ENCODE measurements at regions not wholly inside any gene's neighbourhood (a gene's known extent, or its start where the extent isn't known, plus 50 kb on each side); places are given as distances from the start of the nearest gene placed in this dataset.

DNA sequence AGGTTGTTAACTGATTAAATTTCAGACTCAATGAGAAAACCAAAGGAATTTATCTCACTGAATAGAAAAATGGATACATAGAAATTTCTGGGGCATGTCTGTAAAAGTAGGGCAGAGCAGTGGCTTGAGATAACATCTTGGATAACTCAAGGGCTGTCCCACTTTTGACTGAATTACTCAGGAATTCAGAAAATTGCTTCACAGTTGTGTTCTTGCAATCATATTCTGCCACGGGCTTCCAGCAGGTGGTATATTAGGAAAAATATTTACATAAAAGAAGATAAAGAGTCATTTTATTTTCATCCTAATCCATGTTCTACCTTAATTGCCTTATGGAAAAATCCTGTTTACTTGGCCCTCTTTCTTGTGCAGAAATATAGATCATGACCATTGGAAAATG lies 156.4 kb upstream of the AKIRIN2 start:
- dilution Hi-C loops (cut with MboI; ENCODE audit: extremely low pct_ligation_motif_present, low sequenced_read_pairs), result no loop called here
- FAIRE-seq, result no peak
- H3K9ac ChIP-seq (ENCODE audit: control insufficient read depth, extremely low read depth, insufficient read depth, low read length), result no peak overlapping the region

DNA sequence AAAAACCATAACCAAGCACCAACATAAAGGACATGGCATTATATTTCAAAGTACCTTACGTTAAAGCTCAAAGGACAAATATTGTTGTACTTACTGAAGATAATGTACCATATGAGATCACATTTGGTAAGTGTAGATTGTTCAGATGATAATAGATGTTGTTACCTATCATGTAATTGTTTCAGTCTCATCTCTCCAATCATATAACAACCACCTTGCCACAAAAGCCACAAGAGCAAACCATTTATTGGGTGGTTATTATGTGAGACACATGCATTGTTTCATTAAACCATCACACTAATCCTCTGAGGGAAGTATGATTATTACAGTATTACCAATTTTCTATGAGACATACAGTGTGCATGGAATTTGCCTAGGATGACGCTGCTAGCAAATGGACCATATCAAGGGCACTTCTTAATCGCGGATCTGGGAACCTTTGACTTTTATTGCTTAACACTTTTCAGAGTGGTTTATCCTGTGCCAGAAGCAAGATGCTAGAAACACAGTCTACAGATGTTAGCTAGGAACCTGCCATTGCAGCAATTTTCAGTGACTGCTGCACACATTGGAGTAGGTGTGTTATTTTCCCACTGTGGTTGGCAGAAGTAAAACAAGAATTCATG lies 149.8 kb upstream of the AKIRIN2 start:
- no peak for FAIRE-seq
- dilution Hi-C loops (cut with MboI; ENCODE audit: extremely low pct_ligation_motif_present, low sequenced_read_pairs), result no loop called here

More for the DNA sequence above, 156.4 kb upstream of the AKIRIN2 start:
- Histone ChIP-seq H3K4me2 (ENCODE audit: control insufficient read depth, extremely low read depth, insufficient read depth, low read depth, low read length) (no peak overlapping the region), H3K36me3 (ENCODE audit: control insufficient read depth in 2 of 2, extremely low read depth in 1 of 2, insufficient read depth in 2 of 2, low read length in 2 of 2) (no peaks in the 10 kb centered on the region), H2AFZ (ENCODE audit: control insufficient read depth, low read length) (no peak overlapping the region), H3K4me3 (ENCODE audit: control insufficient read depth in 2 of 3, extremely low read depth in 1 of 3, insufficient read depth in 2 of 3, low read depth in 1 of 3, low read length in 3 of 3) (no peak overlapping the region), H4K20me1 (ENCODE audit: control insufficient read depth, extremely low read depth, insufficient read depth, low read length) (no peaks in the 10 kb centered on the region), H3K9me1 (ENCODE audit: control insufficient read depth, extremely low read depth, insufficient read depth, low read length) (no peaks in the 10 kb centered on the region), H3K27me3 (ENCODE audit: control insufficient read depth, extremely low read depth, insufficient read depth, low read length) (no peaks in the 10 kb centered on the region), H3K79me2 (ENCODE audit: control insufficient read depth, insufficient read depth, low read length) (no peaks in the 10 kb centered on the region), H3K27ac (ENCODE audit: control insufficient read depth, insufficient read depth, low read length) (no peak overlapping the region), H3K9me3 (ENCODE audit: control insufficient read depth, low read depth, low read length) (no peaks in the 10 kb centered on the region), H3K4me1 (ENCODE audit: control insufficient read depth, extremely low read depth, insufficient read depth, low read length) (no peaks in the 10 kb centered on the region)
- TF ChIP-seq, protein P1, sequence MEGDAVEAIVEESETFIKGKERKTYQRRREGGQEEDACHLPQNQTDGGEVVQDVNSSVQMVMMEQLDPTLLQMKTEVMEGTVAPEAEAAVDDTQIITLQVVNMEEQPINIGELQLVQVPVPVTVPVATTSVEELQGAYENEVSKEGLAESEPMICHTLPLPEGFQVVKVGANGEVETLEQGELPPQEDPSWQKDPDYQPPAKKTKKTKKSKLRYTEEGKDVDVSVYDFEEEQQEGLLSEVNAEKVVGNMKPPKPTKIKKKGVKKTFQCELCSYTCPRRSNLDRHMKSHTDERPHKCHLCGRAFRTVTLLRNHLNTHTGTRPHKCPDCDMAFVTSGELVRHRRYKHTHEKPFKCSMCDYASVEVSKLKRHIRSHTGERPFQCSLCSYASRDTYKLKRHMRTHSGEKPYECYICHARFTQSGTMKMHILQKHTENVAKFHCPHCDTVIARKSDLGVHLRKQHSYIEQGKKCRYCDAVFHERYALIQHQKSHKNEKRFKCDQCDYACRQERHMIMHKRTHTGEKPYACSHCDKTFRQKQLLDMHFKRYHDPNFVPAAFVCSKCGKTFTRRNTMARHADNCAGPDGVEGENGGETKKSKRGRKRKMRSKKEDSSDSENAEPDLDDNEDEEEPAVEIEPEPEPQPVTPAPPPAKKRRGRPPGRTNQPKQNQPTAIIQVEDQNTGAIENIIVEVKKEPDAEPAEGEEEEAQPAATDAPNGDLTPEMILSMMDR (optimal IDR thresholded peaks at IDR 0.05 in 1 of 3, IDR thresholded peaks at IDR 0.05 in 1 of 3, conservative IDR thresholded peaks at IDR 0.05 in 1 of 3; ENCODE audit: extremely low read depth in 1 of 3, insufficient read depth in 2 of 3, low read length in 3 of 3), result no peak
- TF ChIP-seq EZH2 (IDR thresholded peaks at IDR 0.05; ENCODE audit: low read length), result no peak
- DNase-seq (ENCODE audit: low read depth, low spot score), result no peak

More for the DNA sequence above, 149.8 kb upstream of the AKIRIN2 start:
- Histone ChIP-seq H3K27ac (ENCODE audit: control insufficient read depth, insufficient read depth, low read length) (no peak overlapping the region), H3K9me1 (ENCODE audit: control insufficient read depth, extremely low read depth, insufficient read depth, low read length) (no peaks in the 10 kb centered on the region), H3K9ac (ENCODE audit: control insufficient read depth, extremely low read depth, insufficient read depth, low read length) (no peak overlapping the region), H3K9me3 (ENCODE audit: control insufficient read depth, low read depth, low read length) (no peaks in the 10 kb centered on the region), H3K27me3 (ENCODE audit: control insufficient read depth, extremely low read depth, insufficient read depth, low read length) (no peaks in the 10 kb centered on the region), H3K4me3 (ENCODE audit: control insufficient read depth in 2 of 3, extremely low read depth in 1 of 3, insufficient read depth in 2 of 3, low read depth in 1 of 3, low read length in 3 of 3) (no peak overlapping the region), H3K36me3 (ENCODE audit: control insufficient read depth in 2 of 2, extremely low read depth in 1 of 2, insufficient read depth in 2 of 2, low read length in 2 of 2) (no peaks in the 10 kb centered on the region), H2AFZ (ENCODE audit: control insufficient read depth, low read length) (no peak overlapping the region), H4K20me1 (ENCODE audit: control insufficient read depth, extremely low read depth, insufficient read depth, low read length) (no peaks in the 10 kb centered on the region), H3K4me2 (ENCODE audit: control insufficient read depth, extremely low read depth, insufficient read depth, low read depth, low read length) (no peak overlapping the region), H3K79me2 (ENCODE audit: control insufficient read depth, insufficient read depth, low read length) (no peaks in the 10 kb centered on the region), H3K4me1 (ENCODE audit: control insufficient read depth, extremely low read depth, insufficient read depth, low read length) (no peaks in the 10 kb centered on the region)
- no peak for DNase-seq (ENCODE audit: low read depth, low spot score)
- TF ChIP-seq EZH2 (IDR thresholded peaks at IDR 0.05; ENCODE audit: low read length), result no peak
- TF ChIP-seq, protein P1 (optimal IDR thresholded peaks at IDR 0.05 in 1 of 3, IDR thresholded peaks at IDR 0.05 in 1 of 3, conservative IDR thresholded peaks at IDR 0.05 in 1 of 3; ENCODE audit: extremely low read depth in 1 of 3, insufficient read depth in 2 of 3, low read length in 3 of 3), result no peak
